Hepatocyte (in vitro differentiated cells): ENCODE measurements at regions not wholly inside any gene's neighbourhood (a gene's known extent, or its start where the extent isn't known, plus 50 kb on each side); places are given as distances from the start of the nearest gene placed in this dataset.

Source experiments
- CTCF ChIP-seq: fragments of 200-600 bp; sonication (generic); IDR thresholded peaks from 2 replicates; pipeline ENCODE4 v1.5.1; 2016; ENCODE audit warnings: antibody characterized with exemption, mild to moderate bottlenecking; ENCODE audit not compliant: poor library complexity
- EZH2 ChIP-seq: fragments of 200-600 bp; sonication (generic); IDR thresholded peaks from 2 replicates; pipeline ENCODE4 v1.6.1; 2016; ENCODE audit warnings: antibody characterized with exemption, mild to moderate bottlenecking, borderline replicate concordance
- EZH2phosphoT487 ChIP-seq: fragments of 200-600 bp; sonication (generic); IDR thresholded peaks from one replicate; pipeline ENCODE4 v1.6.1; 2018; ENCODE audit warnings: antibody characterized with exemption, mild to moderate bottlenecking, low read depth, moderate library complexity; ENCODE audit not compliant: unreplicated experiment, severe bottlenecking

- TF ChIP-seq CTCF (no peak), EZH2 (no peak), EZH2phosphoT487 (no peak)
These were observed 436.8 kb downstream of the HAO1 start for GRCh38 chr20:7503501-7503900.
